ENCODE measurements at regions not wholly inside any gene's neighbourhood (a gene's known extent, or its start where the extent isn't known, plus 50 kb on each side); places are given as distances from the start of the nearest gene placed in this dataset.

DNA sequence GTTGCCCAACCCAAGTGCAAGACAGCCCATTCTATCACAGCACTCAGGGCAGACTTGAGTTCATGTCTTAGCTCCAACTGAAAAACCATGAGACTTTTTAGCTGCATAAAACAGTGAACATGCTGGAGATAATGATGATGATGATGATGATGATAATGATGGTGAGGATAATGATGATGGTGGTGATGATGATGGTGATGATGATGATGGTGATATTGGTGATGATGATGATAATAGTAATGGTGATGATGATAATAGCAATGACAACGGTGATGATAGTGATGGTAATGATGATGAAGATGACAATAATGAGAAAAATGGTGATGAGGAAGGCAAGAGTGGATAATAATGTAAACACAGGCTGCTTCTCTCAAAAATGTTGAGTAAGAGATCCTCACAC lies 576.2 kb downstream of the BCL11B start:
- H3K9me3 ChIP-seq (ENCODE audit: severe bottlenecking): no peaks in the 10 kb centered on the region
- no peak for DNase-seq
- H3K27me3 ChIP-seq (ENCODE audit: insufficient read depth, low read depth, severe bottlenecking): peaks cover 33% of the 10 kb centered on the region
- no peak overlapping the region for H3K4me3 ChIP-seq (ENCODE audit: low read depth, low read length)
- no peaks in the 10 kb centered on the region for H3K36me3 ChIP-seq
- TF ChIP-seq, protein P1, sequence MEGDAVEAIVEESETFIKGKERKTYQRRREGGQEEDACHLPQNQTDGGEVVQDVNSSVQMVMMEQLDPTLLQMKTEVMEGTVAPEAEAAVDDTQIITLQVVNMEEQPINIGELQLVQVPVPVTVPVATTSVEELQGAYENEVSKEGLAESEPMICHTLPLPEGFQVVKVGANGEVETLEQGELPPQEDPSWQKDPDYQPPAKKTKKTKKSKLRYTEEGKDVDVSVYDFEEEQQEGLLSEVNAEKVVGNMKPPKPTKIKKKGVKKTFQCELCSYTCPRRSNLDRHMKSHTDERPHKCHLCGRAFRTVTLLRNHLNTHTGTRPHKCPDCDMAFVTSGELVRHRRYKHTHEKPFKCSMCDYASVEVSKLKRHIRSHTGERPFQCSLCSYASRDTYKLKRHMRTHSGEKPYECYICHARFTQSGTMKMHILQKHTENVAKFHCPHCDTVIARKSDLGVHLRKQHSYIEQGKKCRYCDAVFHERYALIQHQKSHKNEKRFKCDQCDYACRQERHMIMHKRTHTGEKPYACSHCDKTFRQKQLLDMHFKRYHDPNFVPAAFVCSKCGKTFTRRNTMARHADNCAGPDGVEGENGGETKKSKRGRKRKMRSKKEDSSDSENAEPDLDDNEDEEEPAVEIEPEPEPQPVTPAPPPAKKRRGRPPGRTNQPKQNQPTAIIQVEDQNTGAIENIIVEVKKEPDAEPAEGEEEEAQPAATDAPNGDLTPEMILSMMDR (IDR thresholded peaks at IDR 0.05; ENCODE audit: low read depth, low read length): no peak
- H3K27ac ChIP-seq: no peak overlapping the region

DNA sequence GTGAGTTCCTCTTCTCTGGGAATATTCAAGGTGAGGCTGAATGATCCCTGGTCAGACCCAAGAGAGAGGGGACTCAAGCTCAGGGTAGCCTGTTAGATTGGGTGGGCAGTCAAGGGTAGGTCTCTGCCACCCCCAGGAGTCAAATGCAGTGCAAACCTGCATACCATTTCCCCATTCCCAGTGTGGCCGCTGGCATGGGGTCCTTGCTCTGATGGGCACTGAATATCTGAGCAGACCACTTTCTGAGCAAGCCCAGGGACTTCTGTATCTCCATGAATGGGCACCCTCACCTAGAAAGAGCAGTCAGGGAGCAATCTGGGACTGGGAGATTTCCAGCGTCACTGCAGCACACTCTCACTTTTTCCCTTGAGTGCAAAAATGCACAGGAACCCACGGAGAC lies 573.7 kb downstream of the BCL11B start:
- TF ChIP-seq, protein P1 (IDR thresholded peaks at IDR 0.05; ENCODE audit: low read depth, low read length): no peak

DNA sequence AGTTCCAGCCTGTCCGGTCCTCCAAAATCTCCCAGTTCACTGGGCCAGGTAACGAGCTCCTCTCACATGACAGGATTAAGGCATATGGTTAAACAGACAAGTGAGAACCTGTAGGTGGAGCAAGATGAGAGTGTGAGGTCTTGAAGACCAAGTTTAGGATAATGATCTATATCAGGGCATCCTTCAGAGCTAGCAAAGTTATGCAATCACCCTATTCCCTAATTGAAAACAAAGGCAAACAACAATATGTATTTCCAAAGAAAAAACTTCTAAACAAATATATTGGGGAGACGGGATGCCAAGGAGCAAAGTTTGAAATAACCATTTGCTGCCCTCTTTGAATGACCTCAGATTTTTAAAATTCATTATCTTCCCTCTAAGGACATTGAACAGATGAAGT lies 571.2 kb downstream of the BCL11B start:
- TF ChIP-seq, protein P1 (IDR thresholded peaks at IDR 0.05; ENCODE audit: low read depth, low read length): no peak
- DNase-seq: no peak
- Histone ChIP-seq H3K36me3 (no peaks in the 10 kb centered on the region), H3K4me3 (ENCODE audit: low read depth, low read length) (no peak overlapping the region), H3K27ac (no peak overlapping the region), H3K27me3 (ENCODE audit: insufficient read depth, low read depth, severe bottlenecking) (peaks cover 27% of the 10 kb centered on the region), H3K9me3 (ENCODE audit: severe bottlenecking) (no peaks in the 10 kb centered on the region)

More for the DNA sequence above, 573.7 kb downstream of the BCL11B start:
- Histone ChIP-seq H3K27me3 (ENCODE audit: insufficient read depth, low read depth, severe bottlenecking) (peaks cover 27% of the 10 kb centered on the region), H3K9me3 (ENCODE audit: severe bottlenecking) (no peaks in the 10 kb centered on the region), H3K27ac (no peak overlapping the region), H3K36me3 (no peaks in the 10 kb centered on the region), H3K4me3 (ENCODE audit: low read depth, low read length) (no peak overlapping the region)
- DNase-seq: no peak

DNA sequence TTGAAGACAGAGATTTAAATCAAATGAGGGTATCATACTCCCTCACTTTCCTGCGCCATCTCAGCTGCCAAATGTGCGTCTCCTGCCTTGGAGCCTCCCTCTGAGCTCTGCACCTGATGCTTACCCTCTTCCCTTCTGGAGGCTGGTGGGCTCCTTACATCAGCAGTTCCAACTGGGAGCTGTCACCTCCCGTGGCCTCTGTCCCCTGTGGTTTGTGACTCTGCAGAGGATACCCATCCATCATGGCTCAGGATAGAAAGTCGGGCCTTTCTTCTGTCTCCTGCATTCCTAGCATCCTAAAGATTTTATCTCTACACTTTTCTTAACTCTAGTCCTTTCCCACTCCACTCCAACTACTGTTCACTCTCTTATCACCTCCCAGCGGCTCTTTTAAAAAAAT lies 570.6 kb downstream of the BCL11B start:
- Histone ChIP-seq H3K4me3 (ENCODE audit: low read depth, low read length) (no peak overlapping the region), H3K36me3 (no peaks in the 10 kb centered on the region), H3K27me3 (ENCODE audit: insufficient read depth, low read depth, severe bottlenecking) (peaks cover 27% of the 10 kb centered on the region), H3K27ac (no peak overlapping the region), H3K9me3 (ENCODE audit: severe bottlenecking) (no peaks in the 10 kb centered on the region)
- no peak for DNase-seq
- TF ChIP-seq, protein P1 (IDR thresholded peaks at IDR 0.05; ENCODE audit: low read depth, low read length): no peak

DNA sequence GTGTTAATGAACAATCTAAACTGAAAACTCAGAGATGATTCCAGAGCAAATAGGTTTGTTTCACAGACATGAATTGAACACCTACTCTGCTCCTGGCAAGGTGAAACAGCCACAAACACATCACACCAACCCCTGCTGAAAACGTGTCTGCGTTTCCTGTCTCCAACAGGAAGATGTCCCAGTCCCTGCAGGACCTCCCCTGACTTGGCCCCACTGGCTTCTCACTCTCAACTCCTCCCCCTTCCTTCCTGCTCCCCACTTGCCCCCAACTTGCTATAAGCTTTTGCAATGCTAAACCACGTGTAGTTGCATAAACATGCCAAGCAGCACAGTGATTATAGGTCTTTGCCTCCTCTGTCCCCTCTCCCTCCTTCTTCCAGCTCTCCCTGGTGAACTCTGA lies 567.6 kb downstream of the BCL11B start:
- no peak for DNase-seq
- TF ChIP-seq, protein P1 (IDR thresholded peaks at IDR 0.05; ENCODE audit: low read depth, low read length): no peak
- Histone ChIP-seq H3K27ac (no peak overlapping the region), H3K36me3 (no peaks in the 10 kb centered on the region), H3K4me3 (ENCODE audit: low read depth, low read length) (no peak overlapping the region), H3K27me3 (ENCODE audit: insufficient read depth, low read depth, severe bottlenecking) (peaks cover 42% of the 10 kb centered on the region), H3K9me3 (ENCODE audit: severe bottlenecking) (no peaks in the 10 kb centered on the region)

DNA sequence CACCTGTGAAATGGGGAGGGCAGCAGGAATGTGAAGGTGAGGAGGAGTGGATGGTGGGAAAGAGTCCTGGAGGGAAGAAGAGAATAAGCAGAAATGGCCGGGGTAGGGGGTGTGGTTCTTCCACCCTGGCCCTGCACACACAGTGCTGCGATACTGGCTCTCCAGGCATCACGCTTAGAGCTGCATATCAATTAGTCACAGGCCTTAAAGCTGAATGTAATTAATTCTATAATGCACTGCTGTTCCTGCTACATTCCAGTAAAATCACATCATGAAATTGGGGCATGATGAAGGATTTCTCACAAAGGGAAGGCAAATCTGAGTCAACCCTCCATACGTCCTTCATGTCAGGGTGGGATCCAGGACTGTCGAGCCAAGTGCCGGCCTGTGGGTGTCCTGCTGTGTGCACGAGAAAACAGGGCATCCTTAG lies 566.1 kb downstream of the BCL11B start:
- Histone ChIP-seq H3K27ac (no peak overlapping the region), H3K36me3 (no peaks in the 10 kb centered on the region), H3K27me3 (ENCODE audit: insufficient read depth, low read depth, severe bottlenecking) (peaks cover 36% of the 10 kb centered on the region), H3K4me3 (ENCODE audit: low read depth, low read length) (no peak overlapping the region), H3K9me3 (ENCODE audit: severe bottlenecking) (no peaks in the 10 kb centered on the region)
- DNase-seq: no peak
- TF ChIP-seq, protein P1 (IDR thresholded peaks at IDR 0.05; ENCODE audit: low read depth, low read length): no peak
